CD4-positive, alpha-beta T cell treated with Interleukin-17A for 1 hour (primary cell): ENCODE measurements at regions not wholly inside any gene's neighbourhood (a gene's known extent, or its start where the extent isn't known, plus 50 kb on each side); places are given as distances from the start of the nearest gene placed in this dataset.
"Not testable (repeated sequence)": the region's sequence is repeated elsewhere in the genome, so short reads cannot be mapped to it uniquely, and the experiment has no call there.

Experiments used
- DNase-seq: peaks from one replicate; pipeline ENCODE4 v3.0.0-alpha.2; 2020

GRCh38 chr5:102047073-102047472 is 249.0 kb downstream of the SLCO4C1 start:
- not testable (repeated sequence) for DNase-seq

GRCh38 chr5:102040326-102040725 is 255.8 kb downstream of the SLCO4C1 start:
- DNase-seq, result no peak

GRCh38 chr5:102036927-102037326 is 259.2 kb downstream of the SLCO4C1 start:
- no peak for DNase-seq

- DNase-seq, result no peak
Measured at GRCh38 chr5:102031711-102032110, 264.4 kb downstream of the SLCO4C1 start.

- no peak for DNase-seq
Measured at GRCh38 chr5:102018690-102019089, 277.4 kb downstream of the SLCO4C1 start.

- no peak for DNase-seq
Measured at GRCh38 chr5:102018279-102018678, 277.8 kb downstream of the SLCO4C1 start.

GRCh38 chr5:102014371-102014770 is 281.7 kb downstream of the SLCO4C1 start:
- no peak for DNase-seq

- no peak for DNase-seq
Measured at GRCh38 chr5:102010644-102011043, 285.4 kb downstream of the SLCO4C1 start.

GRCh38 chr5:101997235-101997634 is 298.8 kb downstream of the SLCO4C1 start:
- DNase-seq, result no peak

GRCh38 chr5:101995585-101995984 is 300.5 kb downstream of the SLCO4C1 start:
- no peak for DNase-seq

GRCh38 chr5:101991486-101991885 is 304.6 kb downstream of the SLCO4C1 start:
- DNase-seq, result no peak

GRCh38 chr5:101989659-101990058 is 306.4 kb downstream of the SLCO4C1 start:
- DNase-seq, result no peak

GRCh38 chr5:101977729-101978345 is 318.2 kb downstream of the SLCO4C1 start:
- peak; percentile 11 for DNase-seq

- DNase-seq, result no peak
Measured at GRCh38 chr5:101976933-101977332, 319.2 kb downstream of the SLCO4C1 start.

GRCh38 chr5:101969742-101970141 is 326.3 kb downstream of the SLCO4C1 start:
- DNase-seq, result no peak

GRCh38 chr5:101966476-101966875 is 329.6 kb downstream of the SLCO4C1 start:
- no peak for DNase-seq

- no peak for DNase-seq
Measured at GRCh38 chr5:101955891-101956290, 340.2 kb downstream of the SLCO4C1 start.

GRCh38 chr5:101950019-101950418 is 346.1 kb downstream of the SLCO4C1 start:
- DNase-seq, result no peak

GRCh38 chr5:101948615-101949014 is 347.5 kb downstream of the SLCO4C1 start:
- no peak for DNase-seq

GRCh38 chr5:101943784-101944183 is 352.3 kb downstream of the SLCO4C1 start:
- no peak for DNase-seq

- no peak for DNase-seq
Measured at GRCh38 chr5:101942321-101942882, 353.7 kb downstream of the SLCO4C1 start.

GRCh38 chr5:101937041-101937440 is 359.0 kb downstream of the SLCO4C1 start:
- no peak for DNase-seq

GRCh38 chr5:101935086-101935485 is 361.0 kb downstream of the SLCO4C1 start:
- no peak for DNase-seq

GRCh38 chr5:101932599-101932998 is 363.5 kb downstream of the SLCO4C1 start:
- DNase-seq, result no peak

- no peak for DNase-seq
Measured at GRCh38 chr5:101929628-101930027, 366.5 kb downstream of the SLCO4C1 start.
